SH-SY5Y (cell line): ENCODE measurements at regions not wholly inside any gene's neighbourhood (a gene's known extent, or its start where the extent isn't known, plus 50 kb on each side); places are given as distances from the start of the nearest gene placed in this dataset.

Experiments used
- GATA2 ChIP-seq: IDR thresholded peaks from 2 replicates; pipeline ENCODE4 v1.6.1; 2011; ENCODE audit warnings: mild to moderate bottlenecking, low read depth, low read length
- GATA3 ChIP-seq: IDR thresholded peaks from 2 replicates; pipeline ENCODE4 v1.6.1; 2011; ENCODE audit warnings: low read depth, mild to moderate bottlenecking, low read length, moderate library complexity

DNA sequence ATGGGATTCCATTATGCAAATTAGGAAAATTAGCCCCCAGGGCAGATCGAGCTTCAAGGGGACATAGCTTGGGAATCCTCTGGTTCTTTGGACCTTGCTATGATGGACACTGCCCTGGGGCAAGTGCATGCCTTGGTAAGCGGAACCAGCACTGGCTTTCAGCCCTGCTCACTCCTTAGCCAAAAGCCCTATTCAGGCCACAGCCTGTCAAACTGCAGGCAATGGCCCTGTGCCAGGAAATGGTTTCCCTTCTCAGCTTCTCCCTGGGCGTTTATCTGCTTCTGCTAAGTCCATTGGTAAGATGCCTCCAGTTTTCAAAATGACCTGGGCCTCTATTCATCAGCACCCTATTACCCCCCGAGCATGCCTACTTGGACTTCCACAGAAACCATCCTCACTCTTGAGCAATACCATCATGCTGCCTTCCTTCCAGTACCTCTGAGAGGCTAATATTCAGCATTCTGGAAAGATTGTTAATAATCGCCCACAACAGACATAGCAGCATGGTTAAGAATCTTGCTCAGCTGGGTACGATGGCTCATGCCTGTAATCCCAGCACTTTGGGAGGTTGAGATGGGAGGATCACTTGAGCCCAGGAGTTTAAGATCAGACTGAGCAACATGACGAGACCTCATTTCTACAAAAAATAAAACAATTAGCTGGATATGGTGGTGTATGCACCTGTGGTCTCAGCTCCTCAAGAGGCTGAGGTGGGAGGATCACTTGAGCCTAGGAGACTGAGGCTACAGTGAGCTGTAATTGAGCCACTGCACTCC lies 918.6 kb upstream of the AUTS2 start:
- TF ChIP-seq GATA2 (no peak), GATA3 (no peak)

DNA sequence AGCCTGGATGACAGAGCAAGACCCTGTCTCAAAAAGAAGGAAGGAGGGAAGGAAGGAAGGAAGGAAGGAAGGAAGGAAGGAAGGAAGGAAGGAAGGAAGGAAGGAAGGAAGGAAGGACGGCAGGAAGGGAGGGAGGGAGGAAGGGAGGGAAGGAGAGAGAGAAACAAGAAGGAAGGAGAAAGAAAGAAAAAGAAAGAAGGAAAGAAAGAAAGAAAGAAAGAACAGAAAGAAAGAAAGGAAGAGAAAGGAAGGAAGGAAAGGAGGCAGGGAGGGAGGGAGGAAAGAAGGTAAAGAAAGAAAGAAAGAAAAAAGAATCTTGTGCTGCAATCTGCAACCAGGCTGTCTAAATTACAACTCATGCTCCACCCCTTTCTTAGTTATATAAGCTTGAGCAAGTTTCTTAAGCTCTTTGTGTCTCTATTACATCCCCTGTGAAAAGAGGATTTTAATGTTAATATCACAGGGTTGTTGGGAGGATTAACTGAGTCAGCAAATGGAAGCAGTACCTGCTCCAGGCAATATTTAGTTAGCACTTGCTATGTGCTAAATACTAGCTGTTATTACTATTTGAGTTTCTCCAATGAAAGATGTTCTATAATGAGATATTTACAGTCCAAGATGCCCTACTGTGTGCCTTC lies 917.9 kb upstream of the AUTS2 start:
- no peak for TF ChIP-seq GATA2
- TF ChIP-seq GATA3 = no peak

DNA sequence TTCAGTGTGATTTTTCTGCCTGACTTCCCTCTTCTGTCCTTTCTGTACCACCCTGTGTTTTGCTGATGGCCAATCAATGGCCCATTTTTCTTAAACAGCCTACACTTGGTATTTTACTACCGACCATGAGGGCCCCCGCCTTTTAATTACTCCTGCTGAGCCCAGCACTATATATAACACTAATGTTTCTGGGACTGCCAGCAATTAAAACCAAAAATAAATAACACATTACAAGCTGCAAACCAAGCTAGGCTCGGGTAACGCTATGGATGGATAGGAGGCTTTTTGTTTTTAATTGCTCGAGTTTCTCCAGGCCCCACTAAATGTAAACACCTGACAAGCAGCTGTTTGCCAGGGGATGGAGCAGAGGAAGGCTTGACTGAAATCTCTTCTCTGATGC lies 915.4 kb upstream of the AUTS2 start:
- no peak for TF ChIP-seq GATA2
- no peak for TF ChIP-seq GATA3

DNA sequence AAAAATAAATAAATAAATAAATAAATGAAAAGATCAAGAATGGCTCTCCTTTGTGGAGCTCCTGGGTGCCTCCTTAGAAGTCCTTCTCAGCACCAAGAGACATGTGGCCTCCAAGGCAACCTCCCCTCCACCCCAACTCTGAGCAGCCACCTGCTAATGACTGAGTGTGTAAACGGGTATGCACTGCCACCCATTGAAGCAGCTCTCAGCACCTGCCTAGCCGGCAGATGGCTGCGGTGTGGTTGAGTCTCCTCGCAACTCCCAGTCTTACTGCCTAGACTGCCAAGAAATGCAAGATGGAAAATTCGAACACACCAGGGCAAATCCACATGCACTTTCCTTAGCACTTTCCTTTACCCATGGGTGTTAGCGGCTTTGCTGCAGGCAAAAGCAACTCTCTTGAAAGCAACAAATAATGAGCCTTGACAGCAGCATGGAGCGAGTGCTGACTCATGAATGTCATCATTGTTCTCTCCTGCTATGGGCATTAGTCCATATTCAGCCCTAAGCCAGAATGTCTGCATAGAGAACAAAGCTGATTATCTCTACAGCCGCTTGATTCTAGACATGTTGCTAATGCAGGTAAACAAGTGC lies 913.9 kb upstream of the AUTS2 start:
- no peak for TF ChIP-seq GATA3
- no peak for TF ChIP-seq GATA2

DNA sequence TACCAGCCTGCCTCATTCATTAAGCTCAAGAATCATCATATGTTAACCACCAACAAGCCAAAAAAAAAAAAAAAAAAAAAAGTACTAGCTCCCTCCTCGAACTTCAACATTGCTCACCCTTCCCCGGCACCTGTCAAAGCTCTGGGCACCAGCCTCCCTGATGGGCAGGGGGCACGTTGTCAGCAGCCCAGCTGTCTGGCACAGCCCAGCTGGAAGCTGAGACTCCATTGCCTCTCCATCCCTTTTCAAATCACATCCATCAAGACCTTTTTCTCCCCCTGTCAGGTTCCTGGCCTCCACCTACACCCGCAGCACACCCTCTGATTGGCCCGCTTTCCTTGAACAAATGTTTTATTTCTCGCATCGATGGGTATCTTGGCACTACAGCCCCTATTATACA lies 913.3 kb upstream of the AUTS2 start:
- no peak for TF ChIP-seq GATA2
- no peak for TF ChIP-seq GATA3

DNA sequence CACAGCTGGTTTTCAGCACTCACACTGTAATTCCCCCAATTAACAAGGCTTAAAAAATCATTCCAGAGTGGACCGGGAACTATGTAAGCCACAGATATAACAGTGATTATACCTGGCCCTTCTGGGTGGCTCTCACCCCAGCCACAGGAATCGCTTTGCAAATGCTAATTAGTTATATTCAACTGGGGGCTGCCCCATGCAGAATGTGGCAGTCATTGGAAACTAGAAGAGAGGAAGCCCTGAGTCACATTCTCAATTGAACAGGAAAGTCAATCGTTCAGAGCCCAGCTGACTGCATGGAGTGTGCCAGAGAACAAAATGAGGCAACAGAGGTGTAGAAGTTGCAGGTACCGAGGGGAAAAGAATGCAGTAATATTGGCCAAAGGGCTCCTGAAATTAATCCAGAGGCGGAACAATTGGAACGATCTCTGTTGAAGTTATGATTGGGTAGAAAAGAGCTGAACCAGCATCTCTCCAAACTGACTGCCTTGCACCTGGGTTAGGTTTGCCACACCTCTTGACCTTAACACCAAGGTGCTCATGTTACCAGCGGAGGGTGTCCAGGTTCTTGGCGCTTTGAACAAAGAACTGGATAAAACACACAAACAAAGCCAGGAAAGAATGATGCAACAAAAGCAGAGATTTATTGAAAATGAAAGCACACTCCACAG lies 909.7 kb upstream of the AUTS2 start:
- no peak for TF ChIP-seq GATA3
- no peak for TF ChIP-seq GATA2

DNA sequence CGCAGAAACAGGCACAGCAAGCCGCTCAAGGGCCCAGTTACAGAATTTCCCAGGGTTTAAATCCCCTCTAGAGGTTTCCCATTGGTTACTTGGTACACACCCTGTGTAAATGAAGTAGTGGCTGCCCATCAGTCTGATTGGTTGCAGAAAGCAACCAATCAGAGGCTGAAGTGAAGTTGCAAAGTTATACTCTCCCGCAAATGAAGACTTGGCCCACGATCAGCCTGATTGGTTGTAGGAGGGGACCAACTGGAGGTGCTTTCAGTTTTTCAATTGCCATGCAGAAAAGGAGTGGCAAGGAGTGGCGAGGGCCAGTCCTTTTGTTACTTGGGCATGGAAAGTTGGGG lies 909.2 kb upstream of the AUTS2 start:
- TF ChIP-seq GATA3 (no peak), GATA2 (no peak)

DNA sequence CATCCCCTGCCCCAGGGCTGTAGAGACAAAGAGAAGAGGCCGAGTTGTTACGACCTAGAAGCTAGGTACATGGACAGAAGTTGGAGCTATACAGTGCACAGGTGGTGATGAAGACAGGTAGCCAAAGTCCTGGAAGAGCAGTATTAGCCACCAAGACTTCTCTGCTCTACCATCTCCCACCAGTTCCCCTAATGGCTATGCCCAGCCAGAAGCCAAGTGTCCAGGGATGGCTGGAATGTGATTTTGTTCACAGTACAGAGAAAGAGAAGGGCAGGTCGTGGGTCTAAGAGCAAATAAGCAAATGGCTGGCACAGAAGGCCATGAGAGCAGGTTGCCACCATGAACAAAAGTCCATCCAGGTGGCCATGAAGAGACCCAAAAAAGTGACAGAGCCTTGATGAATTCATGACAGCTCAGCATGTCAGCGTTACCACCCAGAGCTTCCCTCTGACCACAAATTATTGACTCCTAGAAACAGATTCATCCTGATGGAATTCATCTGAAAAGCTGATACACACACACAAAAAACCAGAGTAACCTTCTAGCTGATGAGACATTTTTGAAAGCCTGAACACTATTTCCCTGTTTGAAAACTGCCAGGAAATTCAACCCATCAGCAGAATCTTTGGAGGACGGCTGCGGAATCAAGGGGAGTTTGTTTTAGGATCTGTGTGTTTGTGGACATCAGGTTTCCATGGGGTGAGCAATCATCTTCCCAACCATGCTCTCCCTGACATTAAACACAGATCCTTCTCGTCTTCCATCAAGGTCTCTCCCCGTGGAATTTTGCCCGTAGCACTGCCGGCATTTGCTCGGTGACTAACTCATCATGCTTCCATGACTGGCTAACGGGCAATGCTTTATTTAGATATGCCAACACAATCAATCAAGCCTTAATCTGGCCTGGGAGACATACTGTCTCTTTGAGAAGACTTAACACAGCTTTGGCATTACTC lies 906.7 kb upstream of the AUTS2 start:
- TF ChIP-seq GATA2 (no peak), GATA3 (no peak)

DNA sequence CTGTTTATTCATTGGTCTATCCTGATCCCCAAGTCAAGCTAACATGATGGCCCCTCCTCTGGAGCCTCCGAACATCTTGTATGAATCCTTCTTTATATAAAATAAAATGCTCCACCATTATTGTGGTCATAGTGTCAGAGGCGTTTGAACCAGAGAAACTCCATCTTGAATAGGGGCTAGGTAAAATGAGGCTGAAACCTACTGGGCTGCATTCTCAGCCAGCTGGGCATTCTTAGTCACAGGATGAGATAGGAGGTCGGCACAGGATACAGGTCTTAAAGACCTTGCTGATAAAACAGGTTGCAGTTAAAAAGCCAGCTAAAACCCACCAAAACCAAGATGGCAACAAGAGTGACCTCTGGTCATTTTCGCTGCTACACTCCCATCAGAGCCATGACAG lies 905.8 kb upstream of the AUTS2 start:
- TF ChIP-seq GATA2 (no peak), GATA3 (no peak)

DNA sequence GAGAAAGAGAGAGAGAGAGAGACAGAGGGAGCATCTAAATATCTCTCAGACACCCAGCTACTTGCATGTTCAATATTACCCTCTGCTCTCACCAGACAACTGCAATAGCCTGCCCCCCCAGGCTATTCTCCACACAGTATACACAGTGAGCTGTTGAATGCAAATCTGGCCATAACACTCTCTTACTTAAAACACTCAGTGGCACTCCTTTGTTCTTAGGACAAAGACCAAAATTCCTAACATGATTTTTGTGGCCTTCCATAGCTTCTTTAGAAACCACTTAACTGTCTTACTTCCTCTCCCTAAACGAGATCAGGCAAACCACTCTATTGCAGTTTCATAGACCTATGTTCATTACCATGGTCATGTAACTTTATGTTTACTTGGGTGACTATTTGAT lies 903.6 kb upstream of the AUTS2 start:
- TF ChIP-seq GATA3 (no peak), GATA2 (no peak)

DNA sequence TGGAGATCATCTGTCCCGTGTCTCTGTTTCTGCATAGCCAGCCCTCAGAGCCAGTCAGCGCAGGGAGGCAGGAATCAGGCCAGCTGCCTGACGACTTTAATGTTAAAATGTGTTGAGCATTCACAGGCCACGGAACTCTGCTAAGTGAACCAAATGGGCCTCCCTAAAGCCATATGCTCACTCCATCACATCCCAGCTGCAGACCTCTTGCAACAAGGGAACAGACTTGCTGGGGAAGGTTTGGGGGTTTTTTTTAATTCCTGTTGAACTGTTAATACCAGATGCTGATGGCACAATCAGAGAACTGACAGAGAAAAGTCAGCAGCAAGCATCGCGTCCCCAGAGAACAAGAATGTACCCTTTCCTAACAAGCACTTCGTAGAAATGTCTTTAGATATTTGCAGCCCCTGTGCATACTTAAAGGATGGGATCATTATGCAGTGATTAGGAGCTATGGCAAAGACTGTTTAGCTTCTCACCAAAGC lies 900.4 kb upstream of the AUTS2 start:
- TF ChIP-seq GATA2 = peak; percentile 27; the same call in 1 of the 2 replicates
- TF ChIP-seq GATA3 = no peak

DNA sequence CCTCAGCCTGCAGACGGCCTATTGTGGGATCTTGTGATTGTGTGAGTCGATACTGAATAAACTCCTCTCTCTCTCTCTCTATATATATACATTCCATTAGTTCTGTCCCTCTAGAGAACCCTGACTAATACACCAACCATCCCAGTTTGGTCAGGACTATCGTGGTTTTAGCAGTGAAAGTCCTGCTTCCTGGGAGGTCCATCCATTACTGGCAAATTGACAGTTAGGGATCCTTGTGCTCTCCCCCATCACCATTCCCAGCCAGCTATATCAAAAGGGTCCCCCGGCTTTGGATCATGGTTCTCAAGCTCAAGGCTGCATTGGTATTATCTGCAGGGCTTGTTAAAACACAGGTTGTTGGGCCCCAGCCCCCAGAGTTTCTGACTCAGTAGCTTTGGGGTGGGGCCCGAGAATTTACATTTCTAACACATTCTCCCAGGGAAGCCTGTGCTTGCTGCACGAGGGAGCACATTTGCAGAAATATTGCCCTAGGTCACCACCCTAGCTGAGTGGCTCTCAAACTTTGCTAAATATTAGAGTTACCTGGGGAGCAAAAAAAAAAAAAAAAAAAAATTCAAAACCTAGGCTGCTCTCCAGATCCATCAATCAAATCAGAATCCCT lies 899.1 kb upstream of the AUTS2 start:
- TF ChIP-seq GATA3 (no peak), GATA2 (no peak)

DNA sequence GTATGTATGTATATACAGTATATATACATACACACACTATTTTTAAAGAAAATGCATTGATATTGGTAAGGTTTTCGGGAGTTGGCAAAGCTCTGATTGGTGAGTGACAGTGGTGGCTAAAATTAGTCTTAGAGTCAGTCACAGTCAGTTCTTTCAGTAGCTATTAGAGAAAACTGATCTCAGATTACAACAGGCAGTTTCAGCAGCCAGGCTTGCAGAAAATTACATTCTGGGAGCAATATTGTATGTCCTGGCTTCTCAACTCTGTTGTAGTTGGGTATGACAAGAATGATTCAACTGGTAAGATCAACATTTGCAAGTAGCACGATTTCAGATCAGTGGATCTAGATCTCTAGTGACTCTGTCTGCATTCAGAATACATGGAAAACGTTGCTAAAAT lies 897.9 kb upstream of the AUTS2 start:
- TF ChIP-seq GATA2 = no peak
- TF ChIP-seq GATA3 = no peak
